HepG2 (cell line): ENCODE measurements at regions not wholly inside any gene's neighbourhood (a gene's known extent, or its start where the extent isn't known, plus 50 kb on each side); places are given as distances from the start of the nearest gene placed in this dataset.

Experiments used
- CHD4 ChIP-seq: fragments of 200-600 bp; sonication (generic); IDR thresholded peaks from 2 replicates; pipeline ENCODE4 v1.7.0; 2017; ENCODE audit warnings: mild to moderate bottlenecking, low read length, borderline replicate concordance
- CTCF ChIP-seq: sonication (generic); formaldehyde crosslinking; IDR thresholded peaks from 2 replicates; pipeline ENCODE4 v1.5.0; 2020; ENCODE audit warnings: mild to moderate bottlenecking, missing genetic modification reagents, moderate library complexity
- HDAC2 ChIP-seq: sonication (generic); formaldehyde crosslinking; IDR thresholded peaks from 2 replicates; pipeline ENCODE4 v1.4.0; 2020; ENCODE audit warnings: missing genetic modification reagents
- PATZ1 ChIP-seq: sonication (generic); formaldehyde crosslinking; IDR thresholded peaks from 2 replicates; pipeline ENCODE4 v1.4.0; 2020; ENCODE audit warnings: missing genetic modification reagents
- ZFP62 ChIP-seq: sonication (generic); formaldehyde crosslinking; IDR thresholded peaks from 2 replicates; pipeline ENCODE4 v1.4.0; 2020; ENCODE audit warnings: missing genetic modification reagents
- ZFY ChIP-seq: sonication (generic); formaldehyde crosslinking; IDR thresholded peaks from 2 replicates; pipeline ENCODE4 v1.4.0; 2020; ENCODE audit warnings: missing genetic modification reagents
- ZNF136 ChIP-seq: sonication (generic); formaldehyde crosslinking; IDR thresholded peaks from 2 replicates; pipeline ENCODE4 v1.8.1; 2022; ENCODE audit warnings: low read depth, mild to moderate bottlenecking, moderate library complexity, missing genetic modification reagents
- ZNF703 ChIP-seq: sonication (generic); formaldehyde crosslinking; IDR thresholded peaks from 2 replicates; pipeline ENCODE4 v1.5.1; 2020; ENCODE audit warnings: missing genetic modification reagents, mild to moderate bottlenecking, moderate library complexity, borderline replicate concordance

- TF ChIP-seq ZFP62 (CRISPR knock-in tag) (no peak), HDAC2 (CRISPR knock-in tag) (no peak), CHD4 (no peak), ZNF703 (CRISPR knock-in tag) (no peak), ZFY (no peak), PATZ1 (CRISPR knock-in tag) (no peak), ZNF136 (no peak), CTCF (CRISPR knock-in tag) (no peak)
Observed at GRCh38 chr6:50213146-50213545, 163.4 kb upstream of the DEFB112 start.
